GM23248 (cell line): ENCODE measurements at regions not wholly inside any gene's neighbourhood (a gene's known extent, or its start where the extent isn't known, plus 50 kb on each side); places are given as distances from the start of the nearest gene placed in this dataset.

Source experiments
- DNase-seq: peaks from one replicate; pipeline ENCODE4 v3.0.0-alpha.2; 2015
- H2AFZ ChIP-seq: fragments of 200-600 bp; sonication (generic); 2 replicates; pipeline ENCODE4 v1.6.1; 2016; ENCODE audit warnings: antibody characterized with exemption
- H3F3A ChIP-seq: fragments of 200-600 bp; sonication (generic); 2 replicates; pipeline ENCODE4 v1.6.1; 2016; ENCODE audit warnings: mild to moderate bottlenecking, antibody characterized with exemption, mixed run types; ENCODE audit not compliant: insufficient read depth
- H3K27ac ChIP-seq: fragments of 200-600 bp; sonication (generic); 2 replicates; pipeline ENCODE4 v1.5.1; 2016; ENCODE audit warnings: mild to moderate bottlenecking
- H3K27me3 ChIP-seq: fragments of 200-600 bp; sonication (generic); replicated peaks from 2 replicates; pipeline ENCODE4 v1.6.1; 2016; ENCODE audit warnings: mild to moderate bottlenecking; ENCODE audit not compliant: insufficient read depth
- H3K36me3 ChIP-seq: fragments of 200-600 bp; sonication (generic); 2 replicates; pipeline ENCODE4 v1.6.1; 2016; ENCODE audit warnings: low read depth, mild to moderate bottlenecking
- H3K4me1 ChIP-seq: fragments of 200-600 bp; sonication (generic); 2 replicates; pipeline ENCODE4 v1.6.1; 2016; ENCODE audit warnings: mild to moderate bottlenecking; ENCODE audit not compliant: insufficient read depth
- H3K4me2 ChIP-seq: fragments of 200-600 bp; sonication (generic); one replicate; pipeline ENCODE4 v1.6.1; 2016; ENCODE audit warnings: mild to moderate bottlenecking; ENCODE audit not compliant: unreplicated experiment
- H3K4me3 ChIP-seq: fragments of 200-600 bp; sonication (generic); 2 replicates; pipeline ENCODE4 v1.5.1; 2016; ENCODE audit warnings: mild to moderate bottlenecking
- H3K79me2 ChIP-seq: fragments of 200-600 bp; sonication (generic); 2 replicates; pipeline ENCODE4 v1.6.1; 2016; ENCODE audit warnings: mild to moderate bottlenecking; ENCODE audit not compliant: insufficient read depth
- H3K9ac ChIP-seq: fragments of 200-600 bp; sonication (generic); 2 replicates; pipeline ENCODE4 v1.6.1; 2016; ENCODE audit warnings: mild to moderate bottlenecking
- H3K9me2 ChIP-seq: fragments of 200-600 bp; sonication (generic); 2 replicates; pipeline ENCODE4 v1.6.1; 2016; ENCODE audit warnings: mixed run types, mild to moderate bottlenecking, moderate library complexity; ENCODE audit not compliant: insufficient read depth
- H3K9me3 ChIP-seq: fragments of 200-600 bp; sonication (generic); one replicate; pipeline ENCODE4 v1.6.1; 2017; ENCODE audit warnings: low read depth
- H4K20me1 ChIP-seq: fragments of 200-600 bp; sonication (generic); 2 replicates; pipeline ENCODE4 v1.6.0; 2016; ENCODE audit not compliant: insufficient read depth
- EZH2 ChIP-seq: fragments of 200-600 bp; sonication (generic); IDR thresholded peaks from 2 replicates; pipeline ENCODE4 v1.6.1; 2018; ENCODE audit warnings: antibody characterized with exemption, mild to moderate bottlenecking; ENCODE audit not compliant: insufficient read depth, poor library complexity, severe bottlenecking
- EZH2phosphoT487 ChIP-seq: fragments of 200-600 bp; sonication (generic); IDR thresholded peaks from 2 replicates; pipeline ENCODE4 v1.6.1; 2018; ENCODE audit warnings: antibody characterized with exemption, moderate library complexity, mild to moderate bottlenecking, low read depth; ENCODE audit not compliant: insufficient read depth
- WGBS, 2 experiments: methylation state at CpG; one replicate each; pipeline ENCODE4 v1.1.6; 2015 to 2017; ENCODE audit warnings: low lambda C conversion rate in 2 of 2, low coverage in 1 of 2; ENCODE audit errors: missing lambda C conversion rate in 2 of 2; 5-methylcytosine and 5-hydroxymethylcytosine counted together
- in situ Hi-C: fragments of 300-500 bp; cut with MboI; formaldehyde crosslinking; loops from 2 replicates; pipeline ENCODE4 v1.15.0; 2020

DNA sequence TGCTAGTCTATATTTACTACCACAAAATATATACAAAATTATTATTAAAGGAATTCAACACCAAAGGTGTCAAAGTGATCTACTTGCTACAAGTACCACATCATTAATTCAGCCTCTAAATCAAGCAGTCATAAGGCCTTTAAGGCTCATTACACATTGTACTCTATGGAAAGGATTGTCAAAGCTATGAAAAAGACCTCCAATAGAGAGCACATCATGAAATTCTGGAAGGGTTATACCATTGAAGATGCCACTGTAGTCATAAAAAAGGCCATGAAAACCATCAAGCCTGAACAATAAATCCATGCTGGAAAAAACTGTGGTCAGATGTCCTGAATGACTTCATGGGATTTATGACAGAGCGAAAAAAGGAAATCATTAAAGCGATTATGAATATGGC is 708.0 kb upstream of the FAM174A start:
- no peaks in the 10 kb centered on the region for H3F3A ChIP-seq
- no peak for DNase-seq
- no peaks in the 10 kb centered on the region for H3K9me3 ChIP-seq
- no peaks in the 10 kb centered on the region for H3K79me2 ChIP-seq
- no peak overlapping the region for H3K4me2 ChIP-seq
- H3K36me3 ChIP-seq: no peaks in the 10 kb centered on the region
- H3K4me1 ChIP-seq: no peaks in the 10 kb centered on the region
- H3K9ac ChIP-seq: no peak overlapping the region
- in situ Hi-C loops: no loop called here
- WGBS, 2 experiments: 42 to 47% methylated on average over 2 of the region's 2 CpGs
- H2AFZ ChIP-seq: no peak overlapping the region
- no peaks in the 10 kb centered on the region for H3K27me3 ChIP-seq
- H3K4me3 ChIP-seq: no peak overlapping the region
- no peaks in the 10 kb centered on the region for H4K20me1 ChIP-seq
- no peak overlapping the region for H3K27ac ChIP-seq
- TF ChIP-seq EZH2phosphoT487 (no peak), EZH2 (no peak)
- H3K9me2 ChIP-seq: no peaks in the 10 kb centered on the region

DNA sequence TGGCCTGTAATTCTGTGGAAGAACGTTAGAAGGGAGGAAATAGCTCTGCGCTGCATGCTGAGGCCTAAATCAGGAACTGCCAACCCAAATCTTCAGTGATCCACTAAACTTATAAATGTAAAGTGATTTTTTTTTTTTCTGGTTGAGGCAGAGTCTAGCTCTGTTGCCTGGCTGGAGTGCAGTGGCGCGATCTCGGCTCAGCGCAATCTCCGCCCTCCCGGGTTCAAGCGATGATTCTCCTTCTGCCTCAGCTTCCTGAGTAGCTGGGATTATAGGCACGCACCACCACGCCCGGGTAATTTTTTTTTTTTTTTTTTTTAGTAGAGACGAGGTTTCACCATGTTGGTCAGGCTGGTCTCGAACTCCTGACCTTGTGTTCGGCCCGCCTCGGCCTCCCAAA is 717.4 kb upstream of the FAM174A start:
- DNase-seq: no peak
- H3F3A ChIP-seq: no peaks in the 10 kb centered on the region
- in situ Hi-C loops: no loop called here
- no peaks in the 10 kb centered on the region for H3K79me2 ChIP-seq
- whole genome bisulfite sequencing, 2 experiments: 57 to 58% methylated on average over 14 to 17 of the region's 17 CpGs
- H3K4me3 ChIP-seq: no peak overlapping the region
- TF ChIP-seq EZH2: no peak
- TF ChIP-seq EZH2phosphoT487: no peak
- H3K9ac ChIP-seq: no peak overlapping the region
- H4K20me1 ChIP-seq: no peaks in the 10 kb centered on the region
- H3K9me2 ChIP-seq: no peaks in the 10 kb centered on the region
- H3K4me2 ChIP-seq: no peak overlapping the region
- no peaks in the 10 kb centered on the region for H3K4me1 ChIP-seq
- H3K27me3 ChIP-seq: no peaks in the 10 kb centered on the region
- H3K27ac ChIP-seq: no peak overlapping the region
- no peak overlapping the region for H2AFZ ChIP-seq
- H3K36me3 ChIP-seq: no peaks in the 10 kb centered on the region
- H3K9me3 ChIP-seq: no peaks in the 10 kb centered on the region

DNA sequence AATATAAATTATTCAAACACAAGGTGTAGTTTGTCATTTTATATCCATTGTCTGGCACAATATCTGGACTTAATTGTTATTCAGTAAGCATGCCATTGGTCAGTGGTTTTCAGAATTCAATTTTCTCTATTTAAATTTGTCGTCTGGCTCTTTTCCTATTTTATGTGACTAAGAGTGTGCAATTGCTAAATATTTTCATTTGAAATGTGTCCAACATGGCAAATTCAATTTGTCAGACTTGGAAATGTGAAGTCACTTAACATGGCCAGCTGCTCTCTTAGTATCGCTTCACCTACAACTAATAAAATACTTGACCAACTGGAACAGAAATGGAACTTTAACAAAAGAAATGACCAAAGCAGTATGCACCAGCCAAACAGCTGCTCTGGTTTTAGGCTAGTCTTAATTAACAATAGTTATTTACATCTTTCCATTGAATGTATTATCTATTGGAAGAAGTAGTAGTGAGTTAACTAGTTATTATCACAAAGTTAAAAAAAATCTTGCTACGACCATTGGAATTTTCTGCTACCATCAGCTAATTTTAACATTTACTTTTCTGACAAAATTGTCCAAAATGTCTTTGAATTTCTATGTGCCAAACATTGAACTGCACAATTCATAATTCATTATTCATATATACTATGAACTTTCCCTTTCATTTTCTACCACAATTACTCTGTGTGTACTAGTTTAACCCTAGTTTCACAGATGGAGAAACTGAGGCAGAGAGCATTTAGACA is 720.7 kb upstream of the FAM174A start:
- TF ChIP-seq EZH2 (no peak), EZH2phosphoT487 (no peak)
- WGBS, 2 experiments: 14 to 16% methylated on average over 3 of the region's 3 CpGs

DNA sequence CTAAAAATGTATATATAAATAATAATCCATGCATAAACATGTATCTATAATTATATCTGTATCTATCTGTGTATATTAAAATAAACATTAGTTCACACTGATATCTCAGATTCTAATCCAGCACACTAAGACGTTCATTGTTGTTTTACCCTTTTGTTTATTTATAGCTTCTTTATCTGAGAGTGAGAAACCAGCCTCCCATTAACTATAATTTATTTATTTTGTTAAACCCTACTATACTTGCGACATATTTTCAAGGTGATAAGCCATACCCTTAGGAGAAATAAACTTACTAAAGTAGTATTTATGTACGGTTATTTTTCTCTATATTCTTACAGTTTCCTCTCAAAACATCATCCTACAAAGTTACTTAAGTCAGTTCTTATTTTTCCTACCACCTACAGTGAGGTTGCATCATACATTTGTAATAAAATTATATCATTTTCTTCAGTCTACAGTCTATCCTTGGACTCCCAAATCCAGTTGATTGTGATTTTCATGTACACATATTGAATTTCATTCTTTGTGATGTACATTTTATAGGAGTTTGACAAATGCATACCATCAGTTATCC is 726.4 kb upstream of the FAM174A start:
- H3K4me1 ChIP-seq: no peaks in the 10 kb centered on the region
- in situ Hi-C loops: no loop called here
- H4K20me1 ChIP-seq: no peaks in the 10 kb centered on the region
- no peak overlapping the region for H2AFZ ChIP-seq
- WGBS, 2 experiments: 35 to 42% methylated on average over 3 of the region's 3 CpGs
- H3K27me3 ChIP-seq: no peaks in the 10 kb centered on the region
- H3K9me3 ChIP-seq: no peaks in the 10 kb centered on the region
- H3K9ac ChIP-seq: no peak overlapping the region
- no peaks in the 10 kb centered on the region for H3F3A ChIP-seq
- no peaks in the 10 kb centered on the region for H3K79me2 ChIP-seq
- TF ChIP-seq EZH2phosphoT487: no peak
- no peak for TF ChIP-seq EZH2
- H3K9me2 ChIP-seq: no peaks in the 10 kb centered on the region
- no peak overlapping the region for H3K4me2 ChIP-seq
- H3K4me3 ChIP-seq: no peak overlapping the region
- H3K36me3 ChIP-seq: no peaks in the 10 kb centered on the region
- DNase-seq: no peak
- H3K27ac ChIP-seq: no peak overlapping the region

More for the DNA sequence above, 720.7 kb upstream of the FAM174A start:
- no peaks in the 10 kb centered on the region for H3K9me2 ChIP-seq
- no peaks in the 10 kb centered on the region for H3F3A ChIP-seq
- no peak overlapping the region for H3K4me3 ChIP-seq
- H3K4me1 ChIP-seq: no peaks in the 10 kb centered on the region
- H2AFZ ChIP-seq: no peak overlapping the region
- in situ Hi-C loops: no loop called here
- H3K27me3 ChIP-seq: no peaks in the 10 kb centered on the region
- DNase-seq: no peak
- H3K4me2 ChIP-seq: no peak overlapping the region
- H3K9me3 ChIP-seq: no peaks in the 10 kb centered on the region
- H4K20me1 ChIP-seq: no peaks in the 10 kb centered on the region
- no peak overlapping the region for H3K9ac ChIP-seq
- H3K79me2 ChIP-seq: no peaks in the 10 kb centered on the region
- no peaks in the 10 kb centered on the region for H3K36me3 ChIP-seq
- no peak overlapping the region for H3K27ac ChIP-seq
